H9 (cell line): ENCODE measurements at regions not wholly inside any gene's neighbourhood (a gene's known extent, or its start where the extent isn't known, plus 50 kb on each side); places are given as distances from the start of the nearest gene placed in this dataset.

Experiments
- DNase-seq: peaks from one replicate; pipeline ENCODE4 v3.0.0-alpha.2; 2017
- H2AFZ ChIP-seq: one replicate; pipeline ENCODE4 v1.6.1; 2013; ENCODE audit warnings: mild to moderate bottlenecking, low read length, control low read depth, moderate library complexity
- H2AK5ac ChIP-seq: 2 replicates; pipeline ENCODE4 v1.6.1; 2013; ENCODE audit warnings: low read length, control low read depth, mixed read lengths; ENCODE audit not compliant: insufficient read length
- H2BK120ac ChIP-seq: one replicate; pipeline ENCODE4 v1.6.1; 2013; ENCODE audit warnings: low read depth, mild to moderate bottlenecking, low read length, control low read depth, inconsistent platforms; ENCODE audit not compliant: poor library complexity, severe bottlenecking
- H2BK12ac ChIP-seq: 2 replicates; pipeline ENCODE4 v1.6.1; 2013; ENCODE audit warnings: low read length, control low read depth, mixed read lengths, low read depth; ENCODE audit not compliant: insufficient read length
- H2BK15ac ChIP-seq: 2 replicates; pipeline ENCODE4 v1.6.1; 2013; ENCODE audit warnings: low read depth, low read length, control low read depth
- H2BK20ac ChIP-seq: one replicate; pipeline ENCODE4 v1.6.1; 2013; ENCODE audit warnings: low read depth, mild to moderate bottlenecking, low read length, control low read depth, inconsistent platforms; ENCODE audit not compliant: poor library complexity, severe bottlenecking
- H2BK5ac ChIP-seq: 2 replicates; pipeline ENCODE4 v1.6.1; 2013; ENCODE audit warnings: low read length, control low read depth, mixed read lengths; ENCODE audit not compliant: insufficient read length
- H3K14ac ChIP-seq: 2 replicates; pipeline ENCODE4 v1.6.1; 2013; ENCODE audit warnings: low read length, control low read depth; ENCODE audit not compliant: insufficient read depth
- H3K18ac ChIP-seq: 2 replicates; pipeline ENCODE4 v1.6.1; 2013; ENCODE audit warnings: low read depth, mild to moderate bottlenecking, mixed read lengths, low read length, control low read depth; ENCODE audit not compliant: insufficient read length
- H3K23ac ChIP-seq: 2 replicates; pipeline ENCODE4 v1.6.1; 2013; ENCODE audit warnings: low read length, control low read depth, mixed read lengths, low read depth; ENCODE audit not compliant: insufficient read length
- H3K23me2 ChIP-seq: 2 replicates; pipeline ENCODE4 v1.6.1; 2013; ENCODE audit warnings: low read depth, mild to moderate bottlenecking, mixed read lengths, low read length, control low read depth; ENCODE audit not compliant: insufficient read length, poor library complexity, severe bottlenecking
- H3K27ac ChIP-seq: 2 replicates; pipeline ENCODE4 v1.5.1; 2013; ENCODE audit warnings: low read length, control low read depth, mixed read lengths, low read depth; ENCODE audit not compliant: insufficient read length
- H3K27me3 ChIP-seq: 2 replicates; pipeline ENCODE4 v1.6.1; 2013; ENCODE audit warnings: low read length, control low read depth, inconsistent platforms; ENCODE audit not compliant: insufficient read depth
- H3K4ac ChIP-seq: 2 replicates; pipeline ENCODE4 v1.6.1; 2013; ENCODE audit warnings: low read depth, mild to moderate bottlenecking, control low read depth, inconsistent platforms, low read length, moderate library complexity
- H3K4me1 ChIP-seq: 2 replicates; pipeline ENCODE4 v1.6.1; 2013; ENCODE audit warnings: low read length, control low read depth, inconsistent platforms; ENCODE audit not compliant: insufficient read depth
- H3K4me2 ChIP-seq: 2 replicates; pipeline ENCODE4 v1.6.1; 2013; ENCODE audit warnings: low read length, control low read depth, mixed read lengths; ENCODE audit not compliant: insufficient read length, insufficient read depth
- H3K56ac ChIP-seq: 2 replicates; pipeline ENCODE4 v1.6.1; 2013; ENCODE audit warnings: low read depth, mild to moderate bottlenecking, mixed read lengths, low read length, control low read depth; ENCODE audit not compliant: insufficient read length
- H3K79me1 ChIP-seq: 2 replicates; pipeline ENCODE4 v1.6.1; 2013; ENCODE audit warnings: low read depth, mild to moderate bottlenecking, moderate library complexity, low read length, control low read depth, inconsistent platforms; ENCODE audit not compliant: insufficient read depth, poor library complexity, severe bottlenecking
- H3K79me2 ChIP-seq: 2 replicates; pipeline ENCODE4 v1.6.1; 2013; ENCODE audit warnings: low read length, control low read depth, inconsistent platforms; ENCODE audit not compliant: insufficient read depth
- H3K9ac ChIP-seq: 2 replicates; pipeline ENCODE4 v1.6.1; 2013; ENCODE audit warnings: low read length, control low read depth, mixed read lengths; ENCODE audit not compliant: insufficient read length; ENCODE audit errors: extremely low read depth
- H3K9me3 ChIP-seq: one replicate; pipeline ENCODE4 v1.6.1; 2013; ENCODE audit warnings: low read depth, low read length, inconsistent platforms; ENCODE audit not compliant: control insufficient read depth
- H3T11ph ChIP-seq: one replicate; pipeline ENCODE4 v1.6.1; 2013; ENCODE audit warnings: mild to moderate bottlenecking, low read length, control low read depth, inconsistent platforms
- H4K20me1 ChIP-seq: one replicate; pipeline ENCODE4 v1.6.1; 2013; ENCODE audit not compliant: control insufficient read depth, insufficient read length, insufficient read depth
- H4K5ac ChIP-seq: 2 replicates; pipeline ENCODE4 v1.6.1; 2013; ENCODE audit warnings: low read depth, mild to moderate bottlenecking, mixed read lengths, low read length, control low read depth; ENCODE audit not compliant: insufficient read length
- H4K8ac ChIP-seq: replicated peaks from 2 replicates; pipeline ENCODE4 v1.6.1; 2013; ENCODE audit warnings: low read length, control low read depth, mixed read lengths, low read depth; ENCODE audit not compliant: insufficient read length
- H4K91ac ChIP-seq: 2 replicates; pipeline ENCODE4 v1.6.1; 2013; ENCODE audit warnings: low read depth, mild to moderate bottlenecking, moderate library complexity, mixed read lengths, low read length, control low read depth; ENCODE audit not compliant: insufficient read length
- H3K27ac Mint-ChIP-seq, 3 experiments: 2 replicates in 2 of 3; 3 replicates in 1 of 3; pipeline ENCODE4 v1.8.0; 2020 to 2021; ENCODE audit warnings: mixed read lengths in 3 of 3, mild to moderate bottlenecking in 1 of 3, moderate library complexity in 1 of 3
- H3K27me3 Mint-ChIP-seq: 2 replicates; pipeline ENCODE4 v1.8.0; 2021; ENCODE audit warnings: low read depth, mild to moderate bottlenecking, moderate library complexity, mixed read lengths
- H3K36me3 Mint-ChIP-seq, 3 experiments: 2 replicates in 2 of 3; 3 replicates in 1 of 3; pipeline ENCODE4 v1.8.0; 2020 to 2021; ENCODE audit warnings: low read depth in 3 of 3, mixed read lengths in 3 of 3; ENCODE audit not compliant: insufficient read depth in 1 of 3
- H3K4me1 Mint-ChIP-seq, 2 experiments: 2 replicates each; pipeline ENCODE4 v1.8.0; 2020; ENCODE audit warnings: mixed read lengths in 2 of 2
- H3K4me3 Mint-ChIP-seq, 2 experiments: 2 replicates in 1 of 2; 3 replicates in 1 of 2; pipeline ENCODE4 v1.8.0; 2020 to 2021; ENCODE audit warnings: mild to moderate bottlenecking in 2 of 2, mixed read lengths in 2 of 2, moderate library complexity in 1 of 2
- H3K9me3 Mint-ChIP-seq, 2 experiments: 2 replicates in 1 of 2; 3 replicates in 1 of 2; pipeline ENCODE4 v1.8.0; 2020; ENCODE audit warnings: mild to moderate bottlenecking in 2 of 2, mixed read lengths in 2 of 2, moderate library complexity in 1 of 2
- WGBS: extraction: QIAGEN DNeasy Blood & Tissue Kit; methylation state at CpG from one replicate; pipeline ENCODE4 v1.1.7; 2013; ENCODE audit warnings: missing lambda C conversion rate, low lambda C conversion rate, mixed read lengths; ENCODE audit not compliant: insufficient read length; ENCODE audit errors: extremely low coverage; 5-methylcytosine and 5-hydroxymethylcytosine counted together
- TF ChIP-seq, protein P1 (sequence below): fragments of 200-600 bp; sonication (generic); conservative IDR thresholded peaks from 3 replicates; pipeline ENCODE4 v1.8.0; 2021; ENCODE audit warnings: antibody characterized with exemption, mild to moderate bottlenecking

DNA sequence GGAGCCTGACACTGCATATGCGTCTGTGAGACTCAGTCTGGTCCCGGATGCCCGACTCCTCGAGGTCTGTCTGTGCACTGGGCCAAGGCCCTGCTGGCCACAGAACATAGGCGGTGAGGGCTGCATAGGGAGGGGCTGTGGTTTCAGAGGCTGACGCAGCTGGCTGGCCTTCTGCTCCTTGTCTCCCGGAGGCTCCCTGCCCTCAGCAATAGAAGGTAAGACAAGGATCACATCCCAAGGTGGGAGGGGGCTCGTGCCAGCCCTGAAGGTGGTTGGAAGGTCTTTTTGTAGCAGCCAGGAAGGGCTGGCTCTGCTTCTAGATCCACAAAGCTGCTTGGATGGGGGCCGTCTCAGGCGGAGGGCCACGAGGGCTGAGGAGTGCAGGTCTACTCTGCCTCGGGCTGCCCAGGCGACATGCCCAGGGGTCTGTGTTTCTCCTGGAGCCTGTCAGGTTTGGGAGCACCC is 239.8 kb upstream of the SULF2 start:
- Mint-ChIP-seq H3K36me3 (peaks cover 0 to 7% (median 0%) of the 10 kb centered on the region in 3 experiments; a peak in 1 of 7 replicates), H3K27ac (peak overlapping the region in 2 of 3 experiments; percentile 24 to 53; a peak in 2 of 7 replicates), H3K27me3 (peaks cover 2% of the 10 kb centered on the region; the same call in 1 of the 2 replicates), H3K4me1 (peaks cover 24 to 28% of the 10 kb centered on the region in 2 experiments), H3K9me3 (peaks cover 0 to 2% of the 10 kb centered on the region in 2 experiments; a peak in 1 of 5 replicates), H3K4me3 (no peak overlapping the region)
- WGBS = no CpG with 5 or more reads among the region's 13 CpGs
- no peak overlapping the region for H3K9ac ChIP-seq
- no peak overlapping the region for H2BK15ac ChIP-seq
- no peaks in the 10 kb centered on the region for H3K9me3 ChIP-seq
- H3T11ph ChIP-seq = no peak overlapping the region
- H3K4ac ChIP-seq = no peak overlapping the region
- no peak overlapping the region for H2BK120ac ChIP-seq
- H3K27ac ChIP-seq = no peak overlapping the region
- no peak overlapping the region for H4K5ac ChIP-seq
- H3K27me3 ChIP-seq = no peaks in the 10 kb centered on the region
- no peaks in the 10 kb centered on the region; the same call in 1 of the 2 replicates for H3K4me1 ChIP-seq
- TF ChIP-seq, protein P1, sequence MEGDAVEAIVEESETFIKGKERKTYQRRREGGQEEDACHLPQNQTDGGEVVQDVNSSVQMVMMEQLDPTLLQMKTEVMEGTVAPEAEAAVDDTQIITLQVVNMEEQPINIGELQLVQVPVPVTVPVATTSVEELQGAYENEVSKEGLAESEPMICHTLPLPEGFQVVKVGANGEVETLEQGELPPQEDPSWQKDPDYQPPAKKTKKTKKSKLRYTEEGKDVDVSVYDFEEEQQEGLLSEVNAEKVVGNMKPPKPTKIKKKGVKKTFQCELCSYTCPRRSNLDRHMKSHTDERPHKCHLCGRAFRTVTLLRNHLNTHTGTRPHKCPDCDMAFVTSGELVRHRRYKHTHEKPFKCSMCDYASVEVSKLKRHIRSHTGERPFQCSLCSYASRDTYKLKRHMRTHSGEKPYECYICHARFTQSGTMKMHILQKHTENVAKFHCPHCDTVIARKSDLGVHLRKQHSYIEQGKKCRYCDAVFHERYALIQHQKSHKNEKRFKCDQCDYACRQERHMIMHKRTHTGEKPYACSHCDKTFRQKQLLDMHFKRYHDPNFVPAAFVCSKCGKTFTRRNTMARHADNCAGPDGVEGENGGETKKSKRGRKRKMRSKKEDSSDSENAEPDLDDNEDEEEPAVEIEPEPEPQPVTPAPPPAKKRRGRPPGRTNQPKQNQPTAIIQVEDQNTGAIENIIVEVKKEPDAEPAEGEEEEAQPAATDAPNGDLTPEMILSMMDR = no peak
- no peak overlapping the region for H3K56ac ChIP-seq
- no peaks in the 10 kb centered on the region for H3K79me1 ChIP-seq
- H3K79me2 ChIP-seq = no peaks in the 10 kb centered on the region
- H3K23me2 ChIP-seq = no peaks in the 10 kb centered on the region
- H2BK20ac ChIP-seq = no peak overlapping the region
- no peak overlapping the region for H2BK12ac ChIP-seq
- no peak overlapping the region for H4K8ac ChIP-seq
- no peak overlapping the region for H4K91ac ChIP-seq
- no peaks in the 10 kb centered on the region for H4K20me1 ChIP-seq
- no peak overlapping the region for H3K14ac ChIP-seq
- H3K4me2 ChIP-seq = no peak overlapping the region
- H2AFZ ChIP-seq = no peak overlapping the region
- H2BK5ac ChIP-seq = no peak overlapping the region
- H2AK5ac ChIP-seq = no peak overlapping the region
- DNase-seq = peak; percentile 76
- H3K18ac ChIP-seq = no peak overlapping the region
- H3K23ac ChIP-seq = no peak overlapping the region
